OCI-LY3 (cell line): ENCODE measurements at regions not wholly inside any gene's neighbourhood (a gene's known extent, or its start where the extent isn't known, plus 50 kb on each side); places are given as distances from the start of the nearest gene placed in this dataset.

Experiments
- H2AFZ ChIP-seq: fragments of 200-600, 300-600 bp; shearing (Covaris generic); 2 replicates; pipeline ENCODE4 v1.6.0; 2014; ENCODE audit warnings: antibody characterized with exemption, low read depth, low read length
- H3K27ac ChIP-seq: fragments of 200-600, 300-600 bp; sonication (generic); 2 replicates; pipeline ENCODE4 v1.5.1; 2014; ENCODE audit warnings: mild to moderate bottlenecking, low read length, moderate library complexity, mixed read lengths
- H3K27me3 ChIP-seq: fragments of 200-600, 300-600 bp; sonication (generic); 2 replicates; pipeline ENCODE4 v1.6.1; 2014; ENCODE audit warnings: low read depth, low read length, mixed read lengths
- H3K36me3 ChIP-seq: fragments of 200-600, 300-600 bp; sonication (generic); replicated peaks from 2 replicates; pipeline ENCODE3; 2014; ENCODE audit warnings: low read depth, low read length, mixed read lengths
- H3K4me1 ChIP-seq: fragments of 300-600, 200-600 bp; sonication (generic); 2 replicates; pipeline ENCODE4 v1.6.1; 2014; ENCODE audit warnings: low read length, mixed read lengths
- H3K4me2 ChIP-seq: fragments of 200-600, 300-600 bp; sonication (generic); 2 replicates; pipeline ENCODE4 v1.6.1; 2014; ENCODE audit warnings: low read length, mixed read lengths
- H3K4me3 ChIP-seq: fragments of 300-600, 200-600 bp; sonication (generic); 2 replicates; pipeline ENCODE4 v1.5.1; 2014; ENCODE audit warnings: antibody characterized with exemption, mild to moderate bottlenecking, low read length, moderate library complexity
- H3K79me2 ChIP-seq: fragments of 300-600, 200-600 bp; shearing (Covaris generic); 2 replicates; pipeline ENCODE4 v1.6.1; 2014; ENCODE audit warnings: mild to moderate bottlenecking, low read length, mixed read lengths
- H3K9ac ChIP-seq: fragments of 300-600, 200-600 bp; shearing (Covaris generic); 2 replicates; pipeline ENCODE4 v1.6.0; 2014; ENCODE audit warnings: mild to moderate bottlenecking, low read length, moderate library complexity
- H3K9me3 ChIP-seq: fragments of 200-600, 300-600 bp; shearing (Covaris generic); 2 replicates; pipeline ENCODE4 v1.6.1; 2014; ENCODE audit warnings: low read length, mixed read lengths; ENCODE audit not compliant: insufficient read depth
- H4K20me1 ChIP-seq: fragments of 200-600, 300-600 bp; sonication (generic); 2 replicates; pipeline ENCODE4 v1.6.1; 2016; ENCODE audit warnings: low read length, mixed read lengths; ENCODE audit not compliant: insufficient read depth
- CTCF ChIP-seq: fragments of 200-600, 300-600 bp; sonication (generic); IDR thresholded peaks from 2 replicates; pipeline ENCODE4 v1.5.1; 2014; ENCODE audit warnings: antibody characterized with exemption, low read length, low read depth
- EZH2phosphoT487 ChIP-seq: fragments of 200-600 bp; shearing (Covaris generic); IDR thresholded peaks from 2 replicates; pipeline ENCODE4 v1.6.1; 2018; ENCODE audit warnings: antibody characterized with exemption, mixed run types, low read depth

- Histone ChIP-seq H3K27ac (no peak overlapping the region), H2AFZ (no peak overlapping the region), H3K79me2 (no peaks in the 10 kb centered on the region), H3K4me1 (no peaks in the 10 kb centered on the region; the same call in 1 of the 2 replicates), H3K4me2 (no peak overlapping the region), H3K9me3 (no peaks in the 10 kb centered on the region), H3K36me3 (no peaks in the 10 kb centered on the region), H3K9ac (no peak overlapping the region), H3K27me3 (peaks cover 8% of the 10 kb centered on the region; the same call in 1 of the 2 replicates), H3K4me3 (no peak overlapping the region), H4K20me1 (no peaks in the 10 kb centered on the region)
- no peak for TF ChIP-seq CTCF
Measured at GRCh38 chr1:244160455-244161235, 109.6 kb downstream of the ZBTB18 start.

- Histone ChIP-seq H3K4me3 (no peak overlapping the region), H3K9ac (no peak overlapping the region), H3K27me3 (peaks cover 8% of the 10 kb centered on the region; the same call in 1 of the 2 replicates), H3K27ac (no peak overlapping the region), H3K79me2 (no peaks in the 10 kb centered on the region), H2AFZ (no peak overlapping the region), H3K9me3 (no peaks in the 10 kb centered on the region), H3K4me2 (no peak overlapping the region), H4K20me1 (no peaks in the 10 kb centered on the region), H3K4me1 (no peaks in the 10 kb centered on the region; the same call in 1 of the 2 replicates), H3K36me3 (no peaks in the 10 kb centered on the region)
- no peak for TF ChIP-seq CTCF
- TF ChIP-seq EZH2phosphoT487, result no peak
Measured at GRCh38 chr1:244161236-244161510, 110.1 kb downstream of the ZBTB18 start.

- peaks cover 8% of the 10 kb centered on the region; the same call in 1 of the 2 replicates for H3K27me3 ChIP-seq
- H3K4me3 ChIP-seq, result no peak overlapping the region
- H4K20me1 ChIP-seq, result no peaks in the 10 kb centered on the region
- H3K27ac ChIP-seq, result no peak overlapping the region
- H3K79me2 ChIP-seq, result no peaks in the 10 kb centered on the region
- H3K36me3 ChIP-seq, result no peaks in the 10 kb centered on the region
- H3K9ac ChIP-seq, result no peak overlapping the region
- H3K4me2 ChIP-seq, result no peak overlapping the region
- TF ChIP-seq EZH2phosphoT487 (no peak), CTCF (no peak)
- H2AFZ ChIP-seq, result no peak overlapping the region
- H3K9me3 ChIP-seq, result no peaks in the 10 kb centered on the region
- no peaks in the 10 kb centered on the region; the same call in 1 of the 2 replicates for H3K4me1 ChIP-seq
Measured at GRCh38 chr1:244162786-244163530, 111.9 kb downstream of the ZBTB18 start.

- Histone ChIP-seq H2AFZ (no peak overlapping the region), H3K79me2 (no peaks in the 10 kb centered on the region), H3K9ac (no peak overlapping the region), H3K36me3 (no peaks in the 10 kb centered on the region), H3K4me2 (no peak overlapping the region), H3K27ac (no peak overlapping the region), H3K27me3 (peaks cover 8% of the 10 kb centered on the region; the same call in 1 of the 2 replicates), H4K20me1 (no peaks in the 10 kb centered on the region), H3K4me3 (no peak overlapping the region), H3K9me3 (no peaks in the 10 kb centered on the region), H3K4me1 (no peaks in the 10 kb centered on the region)
- TF ChIP-seq EZH2phosphoT487 (no peak), CTCF (no peak)
Measured at GRCh38 chr1:244163861-244164510, 112.9 kb downstream of the ZBTB18 start.
